ENCODE measurements at regions not wholly inside any gene's neighbourhood (a gene's known extent, or its start where the extent isn't known, plus 50 kb on each side); places are given as distances from the start of the nearest gene placed in this dataset.

- intact Hi-C loops (cut with DNase I): no loop called here
- 71 to 74% methylated on average over 6 of the region's 6 CpGs for WGBS, 2 donors
Observed at GRCh38 chr6:15904651-15905376, 224.1 kb upstream of the MYLIP start.

GRCh38 chr6:15901141-15902115 lies 227.5 kb upstream of the MYLIP start:
- peaks cover 2% of the 10 kb centered on the region for H3K9me3 ChIP-seq (ENCODE audit: control insufficient read depth, low read length)
- intact Hi-C loops (cut with DNase I): no loop called here
- no peaks in the 10 kb centered on the region for H3K27me3 ChIP-seq (ENCODE audit: control insufficient read depth in 1 of 2, insufficient read depth in 2 of 2, low read length in 1 of 2)
- no peaks in the 10 kb centered on the region for H3K36me3 ChIP-seq (ENCODE audit: control insufficient read depth in 1 of 2, insufficient read depth in 2 of 2, low read length in 1 of 2)
- ATAC-seq (ENCODE audit: low FRiP score): no peak
- no peak overlapping the region for H3K27ac ChIP-seq (ENCODE audit: low read depth in 1 of 2, low read length in 2 of 2)
- H3K4me1 ChIP-seq (ENCODE audit: control insufficient read depth in 1 of 2, insufficient read depth in 2 of 2, low read length in 2 of 2): no peaks in the 10 kb centered on the region
- no peak overlapping the region for H3K4me3 ChIP-seq (ENCODE audit: low read length in 2 of 2)
- DNase-seq: peak in 1 of 2 donors; percentile 61
- WGBS, 2 donors: 68 to 72% methylated on average over 13 of the region's 13 CpGs

More at GRCh38 chr6:15904651-15905376, 224.1 kb upstream of the MYLIP start:
- no peak overlapping the region for H3K4me3 ChIP-seq (ENCODE audit: low read length in 2 of 2)
- H3K27me3 ChIP-seq (ENCODE audit: control insufficient read depth in 1 of 2, insufficient read depth in 2 of 2, low read length in 1 of 2): no peaks in the 10 kb centered on the region
- H3K4me1 ChIP-seq (ENCODE audit: control insufficient read depth in 1 of 2, insufficient read depth in 2 of 2, low read length in 2 of 2): no peaks in the 10 kb centered on the region
- DNase-seq: no peak
- no peaks in the 10 kb centered on the region for H3K36me3 ChIP-seq (ENCODE audit: control insufficient read depth in 1 of 2, insufficient read depth in 2 of 2, low read length in 1 of 2)
- H3K9me3 ChIP-seq (ENCODE audit: control insufficient read depth, low read length): peaks cover 2% of the 10 kb centered on the region
- no peak for ATAC-seq (ENCODE audit: low FRiP score)
- no peak overlapping the region for H3K27ac ChIP-seq (ENCODE audit: low read depth in 1 of 2, low read length in 2 of 2)

- no peaks in the 10 kb centered on the region for H3K4me1 ChIP-seq (ENCODE audit: control insufficient read depth in 1 of 2, insufficient read depth in 2 of 2, low read length in 2 of 2)
- intact Hi-C loops (cut with DNase I): no loop called here
- H3K27ac ChIP-seq (ENCODE audit: low read depth in 1 of 2, low read length in 2 of 2): no peak overlapping the region
- WGBS, 2 donors: 0% methylated on average over 1 of the region's 1 CpG
- H3K36me3 ChIP-seq (ENCODE audit: control insufficient read depth in 1 of 2, insufficient read depth in 2 of 2, low read length in 1 of 2): no peaks in the 10 kb centered on the region
- no peak for ATAC-seq (ENCODE audit: low FRiP score)
- H3K9me3 ChIP-seq (ENCODE audit: control insufficient read depth, low read length): peaks cover 2% of the 10 kb centered on the region
- H3K4me3 ChIP-seq (ENCODE audit: low read length in 2 of 2): no peak overlapping the region
- no peaks in the 10 kb centered on the region for H3K27me3 ChIP-seq (ENCODE audit: control insufficient read depth in 1 of 2, insufficient read depth in 2 of 2, low read length in 1 of 2)
- no peak for DNase-seq
Observed at GRCh38 chr6:15898693-15899092, 230.2 kb upstream of the MYLIP start.

GRCh38 chr6:15897063-15897876 lies 231.6 kb upstream of the MYLIP start:
- peak in 1 of 2 donors; percentile 57 for DNase-seq
- no peak overlapping the region for H3K4me3 ChIP-seq (ENCODE audit: low read length in 2 of 2)
- peak; percentile 68 for ATAC-seq (ENCODE audit: low FRiP score)
- WGBS, 2 donors: 26 to 29% methylated on average over 8 of the region's 8 CpGs
- no peaks in the 10 kb centered on the region for H3K27me3 ChIP-seq (ENCODE audit: control insufficient read depth in 1 of 2, insufficient read depth in 2 of 2, low read length in 1 of 2)
- no peaks in the 10 kb centered on the region for H3K36me3 ChIP-seq (ENCODE audit: control insufficient read depth in 1 of 2, insufficient read depth in 2 of 2, low read length in 1 of 2)
- no peak overlapping the region for H3K27ac ChIP-seq (ENCODE audit: low read depth in 1 of 2, low read length in 2 of 2)
- intact Hi-C loops (cut with DNase I): no loop called here
- H3K4me1 ChIP-seq (ENCODE audit: control insufficient read depth in 1 of 2, insufficient read depth in 2 of 2, low read length in 2 of 2): no peaks in the 10 kb centered on the region
- no peaks in the 10 kb centered on the region for H3K9me3 ChIP-seq (ENCODE audit: control insufficient read depth, low read length)

- ATAC-seq (ENCODE audit: low FRiP score): no peak
- no peaks in the 10 kb centered on the region for H3K27me3 ChIP-seq (ENCODE audit: control insufficient read depth in 1 of 2, insufficient read depth in 2 of 2, low read length in 1 of 2)
- no peaks in the 10 kb centered on the region for H3K4me1 ChIP-seq (ENCODE audit: control insufficient read depth in 1 of 2, insufficient read depth in 2 of 2, low read length in 2 of 2)
- no peaks in the 10 kb centered on the region for H3K9me3 ChIP-seq (ENCODE audit: control insufficient read depth, low read length)
- H3K27ac ChIP-seq (ENCODE audit: low read depth in 1 of 2, low read length in 2 of 2): no peak overlapping the region
- WGBS, 2 donors: 97 to 98% methylated on average over 4 of the region's 4 CpGs
- no peaks in the 10 kb centered on the region for H3K36me3 ChIP-seq (ENCODE audit: control insufficient read depth in 1 of 2, insufficient read depth in 2 of 2, low read length in 1 of 2)
- intact Hi-C loops (cut with DNase I): no loop called here
- H3K4me3 ChIP-seq (ENCODE audit: low read length in 2 of 2): no peak overlapping the region
- DNase-seq: no peak
Observed at GRCh38 chr6:15894973-15895725, 232.3 kb upstream of the DTNBP1 start.

- intact Hi-C loops (cut with DNase I): no loop called here
- no peak for ATAC-seq (ENCODE audit: low FRiP score)
- no peak for DNase-seq
- Histone ChIP-seq H3K27me3 (ENCODE audit: control insufficient read depth in 1 of 2, insufficient read depth in 2 of 2, low read length in 1 of 2) (no peaks in the 10 kb centered on the region), H3K4me1 (ENCODE audit: control insufficient read depth in 1 of 2, insufficient read depth in 2 of 2, low read length in 2 of 2) (no peaks in the 10 kb centered on the region), H3K27ac (ENCODE audit: low read depth in 1 of 2, low read length in 2 of 2) (no peak overlapping the region), H3K4me3 (ENCODE audit: low read length in 2 of 2) (no peak overlapping the region), H3K9me3 (ENCODE audit: control insufficient read depth, low read length) (no peaks in the 10 kb centered on the region), H3K36me3 (ENCODE audit: control insufficient read depth in 1 of 2, insufficient read depth in 2 of 2, low read length in 1 of 2) (no peaks in the 10 kb centered on the region)
- 62 to 67% methylated on average over 5 of the region's 5 CpGs for WGBS, 2 donors
Observed at GRCh38 chr6:15893556-15894253, 230.9 kb upstream of the DTNBP1 start.

GRCh38 chr6:15892369-15892768 lies 229.5 kb upstream of the DTNBP1 start:
- DNase-seq: no peak
- no peak overlapping the region for H3K4me3 ChIP-seq (ENCODE audit: low read length in 2 of 2)
- no peaks in the 10 kb centered on the region for H3K4me1 ChIP-seq (ENCODE audit: control insufficient read depth in 1 of 2, insufficient read depth in 2 of 2, low read length in 2 of 2)
- intact Hi-C loops (cut with DNase I): no loop called here
- H3K27ac ChIP-seq (ENCODE audit: low read depth in 1 of 2, low read length in 2 of 2): no peak overlapping the region
- H3K36me3 ChIP-seq (ENCODE audit: control insufficient read depth in 1 of 2, insufficient read depth in 2 of 2, low read length in 1 of 2): no peaks in the 10 kb centered on the region
- ATAC-seq (ENCODE audit: low FRiP score): no peak
- H3K9me3 ChIP-seq (ENCODE audit: control insufficient read depth, low read length): no peaks in the 10 kb centered on the region
- H3K27me3 ChIP-seq (ENCODE audit: control insufficient read depth in 1 of 2, insufficient read depth in 2 of 2, low read length in 1 of 2): no peaks in the 10 kb centered on the region
- 71 to 82% methylated on average over 1 of the region's 1 CpG for WGBS, 2 donors
